H1 (cell line): ENCODE measurements at regions not wholly inside any gene's neighbourhood (a gene's known extent, or its start where the extent isn't known, plus 50 kb on each side); places are given as distances from the start of the nearest gene placed in this dataset.

ENCODE experiments used
- CTCF ChIA-PET: fragments of 300-600 bp; sonication (Branson Sonifier 250); formaldehyde crosslinking; loops from one replicate; lab custom pipeline; 2021; ENCODE audit not compliant: partially characterized antibody; lab: Charles Lee
- POLR2A ChIA-PET: fragments of 300-600 bp; sonication (Branson Sonifier 250); formaldehyde crosslinking; loops from one replicate; lab custom pipeline; 2021; ENCODE audit warnings: inconsistent platforms; ENCODE audit not compliant: partially characterized antibody; lab: Charles Lee
- DNase-seq, 2 experiments: peaks; one replicate each; pipeline versions ENCODE4 v3.0.0 to v3.0.0-alpha.2; 2010 to 2022; ENCODE audit warnings: low spot score in 2 of 2, low read depth in 1 of 2, mixed read lengths in 1 of 2
- FAIRE-seq: peaks from 2 replicates; lab custom pipeline; 2011; peaks lifted over from hg19 to GRCh38; lab: Jason Lieb, UNC
- H2AFZ ChIP-seq: 2 replicates; pipeline ENCODE4 v1.8.1; 2012; ENCODE audit warnings: low read length, inconsistent platforms
- H2AK5ac ChIP-seq: 2 replicates; pipeline ENCODE4 v1.6.1; 2013; ENCODE audit warnings: low read depth, low read length
- H2BK120ac ChIP-seq: replicated peaks from 2 replicates; pipeline ENCODE3; 2013; ENCODE audit warnings: low read depth, low read length, inconsistent platforms
- H2BK12ac ChIP-seq: 2 replicates; pipeline ENCODE4 v1.6.1; 2013; ENCODE audit warnings: low read depth, low read length
- H2BK15ac ChIP-seq: 2 replicates; pipeline ENCODE4 v1.6.1; 2013; ENCODE audit warnings: low read length
- H2BK20ac ChIP-seq: 2 replicates; pipeline ENCODE4 v1.6.1; 2013; ENCODE audit warnings: low read length
- H2BK5ac ChIP-seq: 2 replicates; pipeline ENCODE4 v1.6.1; 2013; ENCODE audit warnings: low read depth, low read length
- H3K14ac ChIP-seq: 2 replicates; pipeline ENCODE4 v1.6.1; 2013; ENCODE audit warnings: inconsistent platforms; ENCODE audit not compliant: insufficient read length
- H3K18ac ChIP-seq: 2 replicates; pipeline ENCODE4 v1.6.1; 2013; ENCODE audit warnings: low read length; ENCODE audit errors: extremely low read depth
- H3K23ac ChIP-seq: 2 replicates; pipeline ENCODE4 v1.6.1; 2013; ENCODE audit warnings: inconsistent platforms; ENCODE audit not compliant: insufficient read length
- H3K23me2 ChIP-seq: 2 replicates; pipeline ENCODE4 v1.6.1; 2013; ENCODE audit warnings: low read depth, low read length
- H3K27ac ChIP-seq: 2 replicates; pipeline ENCODE4 v1.6.1; 2011; ENCODE audit warnings: low read depth, low read length, inconsistent platforms
- H3K27me3 ChIP-seq, 4 experiments: replicated peaks in 1 of 4; 1 replicate in 1 of 4; 2 replicates in 3 of 4; pipeline versions ENCODE4 v1.6.1 to v1.8.1; 2011 to 2013; ENCODE audit warnings: low read length in 3 of 4, mild to moderate bottlenecking in 3 of 4, inconsistent platforms in 2 of 4, mixed read lengths in 2 of 4, moderate library complexity in 1 of 4; ENCODE audit not compliant: control insufficient read depth in 3 of 4, insufficient read depth in 3 of 4; ENCODE audit errors: extremely low read depth in 1 of 4
- H3K36me3 ChIP-seq, 4 experiments: 2 replicates each; pipeline versions ENCODE4 v1.6.1 to v1.8.1; 2011 to 2013; ENCODE audit warnings: mild to moderate bottlenecking in 4 of 4, low read length in 3 of 4, moderate library complexity in 2 of 4, control low read depth in 1 of 4, inconsistent platforms in 1 of 4; ENCODE audit not compliant: insufficient read depth in 4 of 4, control insufficient read depth in 2 of 4
- H3K4ac ChIP-seq: replicated peaks from 2 replicates; pipeline ENCODE3; 2013; ENCODE audit warnings: low read length, low read depth, mixed read lengths, inconsistent platforms; ENCODE audit not compliant: insufficient read length
- H3K4me1 ChIP-seq, 4 experiments: replicated peaks in 1 of 4; 1 replicate in 1 of 4; 2 replicates in 3 of 4; pipeline versions ENCODE4 v1.6.1 to v1.8.1; 2011 to 2013; ENCODE audit warnings: low read length in 3 of 4, inconsistent platforms in 2 of 4, mixed read lengths in 1 of 4; ENCODE audit not compliant: insufficient read depth in 4 of 4, control insufficient read depth in 3 of 4
- H3K4me2 ChIP-seq, 2 experiments: 2 replicates each; pipeline versions ENCODE4 v1.6.1 to v1.8.1; 2011 to 2013; ENCODE audit warnings: low read depth in 2 of 2, low read length in 2 of 2, control low read depth in 1 of 2, inconsistent platforms in 1 of 2, mild to moderate bottlenecking in 1 of 2; ENCODE audit not compliant: insufficient read depth in 1 of 2
- H3K4me3 ChIP-seq, 4 experiments: fragments of 200-600, 300-600 bp in 1 of 4; sonication (generic), shearing (Covaris generic), sonication (Bioruptor Twin) in 1 of 4; 2 replicates each; pipeline versions ENCODE4 v1.5.1 to v1.8.1; 2011 to 2016; ENCODE audit warnings: low read length in 4 of 4, low read depth in 3 of 4, control low read depth in 2 of 4, inconsistent platforms in 2 of 4, mild to moderate bottlenecking in 2 of 4, mixed read lengths in 1 of 4, moderate library complexity in 1 of 4; ENCODE audit not compliant: insufficient read depth in 2 of 4; ENCODE audit errors: extremely low read depth in 1 of 4
- H3K56ac ChIP-seq: replicated peaks from 2 replicates; pipeline ENCODE3; 2013; ENCODE audit warnings: low read depth, mild to moderate bottlenecking, mixed read lengths, low read length, inconsistent platforms; ENCODE audit not compliant: insufficient read length
- H3K79me1 ChIP-seq: 2 replicates; pipeline ENCODE4 v1.6.1; 2013; ENCODE audit warnings: low read depth, low read length, control low read depth
- H3K79me2 ChIP-seq, 2 experiments: 2 replicates each; pipeline versions ENCODE4 v1.6.1 to v1.8.1; 2012 to 2013; ENCODE audit warnings: low read length in 2 of 2, mild to moderate bottlenecking in 2 of 2, inconsistent platforms in 1 of 2; ENCODE audit not compliant: insufficient read depth in 2 of 2, control insufficient read depth in 1 of 2
- H3K9ac ChIP-seq, 4 experiments: replicated peaks in 1 of 4; 1 replicate in 1 of 4; 2 replicates in 3 of 4; pipeline versions ENCODE4 v1.6.1 to v1.8.1; 2011 to 2013; ENCODE audit warnings: low read depth in 3 of 4, low read length in 3 of 4, control low read depth in 2 of 4, mild to moderate bottlenecking in 2 of 4, moderate library complexity in 2 of 4, inconsistent platforms in 1 of 4; ENCODE audit errors: extremely low read depth in 1 of 4
- H3K9me3 ChIP-seq, 2 experiments: 2 replicates each; pipeline versions ENCODE4 v1.6.1 to v1.8.1; 2012 to 2013; ENCODE audit warnings: mild to moderate bottlenecking in 2 of 2, moderate library complexity in 2 of 2, control low read depth in 1 of 2, inconsistent platforms in 1 of 2, low read depth in 1 of 2, low read length in 1 of 2, mixed read lengths in 1 of 2; ENCODE audit not compliant: insufficient read depth in 2 of 2
- H4K20me1 ChIP-seq, 2 experiments: replicated peaks in 1 of 2; 2 replicates each; pipeline versions ENCODE3 to v1.8.1; 2011 to 2013; ENCODE audit warnings: inconsistent platforms in 2 of 2, low read length in 2 of 2, mild to moderate bottlenecking in 1 of 2; ENCODE audit not compliant: insufficient read depth in 2 of 2, control insufficient read depth in 1 of 2
- H4K5ac ChIP-seq: 2 replicates; pipeline ENCODE4 v1.6.1; 2013; ENCODE audit warnings: low read length, low read depth, mixed read lengths, inconsistent platforms; ENCODE audit not compliant: insufficient read length
- H4K8ac ChIP-seq: 2 replicates; pipeline ENCODE4 v1.8.0; 2013; ENCODE audit warnings: mild to moderate bottlenecking, moderate library complexity, low read length, inconsistent platforms; ENCODE audit not compliant: insufficient read depth; ENCODE audit errors: extremely low read depth
- H4K91ac ChIP-seq: replicated peaks from 2 replicates; pipeline ENCODE3; 2013; ENCODE audit warnings: low read length, mixed read lengths, inconsistent platforms; ENCODE audit not compliant: insufficient read length
- ASH2L ChIP-seq: fragments of 200-600, 300-600 bp; sonication (generic); IDR thresholded peaks from one replicate; pipeline ENCODE4 v1.7.1; 2017; ENCODE audit warnings: low read length
- CHD2 ChIP-seq: IDR thresholded peaks from 2 replicates; pipeline ENCODE4 v1.6.1; 2012; ENCODE audit warnings: low read length, improper control_type of control experiment
- GTF2F1 ChIP-seq: IDR thresholded peaks from 2 replicates; pipeline ENCODE4 v1.6.1; 2012; ENCODE audit warnings: low read depth, low read length, improper control_type of control experiment, borderline replicate concordance
- MAFK ChIP-seq: IDR thresholded peaks from 2 replicates; pipeline ENCODE4 v1.6.1; 2012; ENCODE audit warnings: low read depth, mild to moderate bottlenecking, improper control_type of control experiment, low read length
- WGBS, 2 experiments: shearing (Covaris generic) in 1 of 2; methylation state at CpG; one replicate each; pipeline versions ENCODE4 v1.1.6 to v1.1.7; 2013 to 2015; ENCODE audit warnings: low lambda C conversion rate in 2 of 2, mixed read lengths in 2 of 2, inconsistent platforms in 1 of 2, low coverage in 1 of 2, missing lambda C conversion rate in 1 of 2; ENCODE audit not compliant: insufficient replicate concordance in 2 of 2, insufficient coverage in 1 of 2, insufficient read length in 1 of 2; ENCODE audit errors: extremely low coverage in 1 of 2, missing lambda C conversion rate in 1 of 2; 5-methylcytosine and 5-hydroxymethylcytosine counted together
- TF ChIP-seq, protein P1 (sequence below): IDR thresholded peaks from 2 replicates; pipeline ENCODE4 v1.6.1; 2012; ENCODE audit warnings: inconsistent platforms

DNA sequence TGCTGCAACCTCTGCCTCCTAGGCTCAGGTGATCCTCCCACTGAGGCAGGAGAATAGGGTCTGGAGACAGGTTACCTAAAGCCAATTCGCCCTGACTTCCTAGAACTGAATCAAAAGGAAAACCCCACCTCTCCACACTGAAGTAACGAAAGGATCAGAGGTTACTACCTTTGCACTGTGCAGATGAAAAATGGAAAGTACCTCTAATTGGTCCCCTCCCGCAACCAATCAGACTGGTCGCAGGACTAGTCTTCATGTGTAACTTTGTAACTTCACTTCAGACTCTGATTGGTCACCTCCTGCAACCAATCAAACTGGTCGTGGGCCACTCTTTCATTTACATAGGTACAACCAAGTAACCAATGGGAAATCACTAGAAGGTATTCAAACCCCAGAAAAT is 61.1 kb downstream of the ATXN3L start:
- no peak for FAIRE-seq
- CTCF ChIA-PET, result no interaction called here
- 95% methylated on average over 5 of the region's 5 CpGs; no CpG with 5 or more reads in 1 of the 2 experiments for WGBS, 2 experiments

More for the DNA sequence above, 61.1 kb downstream of the ATXN3L start:
- Histone ChIP-seq H3K23ac (no peak overlapping the region), H3K4ac (no peak overlapping the region), H3K79me1 (no peaks in the 10 kb centered on the region), H4K91ac (no peak overlapping the region), H3K36me3 (no peaks in the 10 kb centered on the region), H3K4me2 (no peak overlapping the region), H2AK5ac (no peak overlapping the region), H4K20me1 (no peaks in the 10 kb centered on the region), H3K9ac (no peak overlapping the region), H3K4me1 (no peaks in the 10 kb centered on the region), H3K23me2 (no peaks in the 10 kb centered on the region), H2BK12ac (no peak overlapping the region), H4K5ac (no peak overlapping the region), H3K27me3 (no peaks in the 10 kb centered on the region), H2AFZ (no peak overlapping the region), H3K27ac (no peak overlapping the region), H3K79me2 (no peaks in the 10 kb centered on the region), H2BK15ac (no peak overlapping the region), H3K9me3 (no peaks in the 10 kb centered on the region), H2BK120ac (no peak overlapping the region), H2BK20ac (no peak overlapping the region), H3K56ac (no peak overlapping the region), H3K18ac (no peak overlapping the region), H3K4me3 (no peak overlapping the region), H3K14ac (no peak overlapping the region), H2BK5ac (no peak overlapping the region), H4K8ac (no peak overlapping the region)
- POLR2A ChIA-PET, result no interaction called here
- TF ChIP-seq ASH2L (no peak), GTF2F1 (no peak), MAFK (no peak), CHD2 (no peak)
- TF ChIP-seq, protein P1, sequence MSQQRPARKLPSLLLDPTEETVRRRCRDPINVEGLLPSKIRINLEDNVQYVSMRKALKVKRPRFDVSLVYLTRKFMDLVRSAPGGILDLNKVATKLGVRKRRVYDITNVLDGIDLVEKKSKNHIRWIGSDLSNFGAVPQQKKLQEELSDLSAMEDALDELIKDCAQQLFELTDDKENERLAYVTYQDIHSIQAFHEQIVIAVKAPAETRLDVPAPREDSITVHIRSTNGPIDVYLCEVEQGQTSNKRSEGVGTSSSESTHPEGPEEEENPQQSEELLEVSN, result no peak
- DNase-seq, result no peak
